HL-60 (cell line): ENCODE measurements at regions not wholly inside any gene's neighbourhood (a gene's known extent, or its start where the extent isn't known, plus 50 kb on each side); places are given as distances from the start of the nearest gene placed in this dataset.

Experiments used
- DNase-seq, 2 experiments: peaks; one replicate each; pipeline ENCODE4 v3.0.0-alpha.2; 2010 to 2020; ENCODE audit warnings: low read depth in 1 of 2, low spot score in 1 of 2
- H3K27ac ChIP-seq: fragments of 250-450 bp; sonication (Bioruptor Pico); replicated peaks from 2 replicates; pipeline ENCODE4 v1.5.1; 2020; ENCODE audit warnings: mild to moderate bottlenecking, moderate library complexity
- H3K27me3 ChIP-seq: fragments of 250-450 bp; sonication (Bioruptor Pico); 2 replicates; pipeline ENCODE4 v1.5.1; 2021; ENCODE audit warnings: mild to moderate bottlenecking, moderate library complexity; ENCODE audit not compliant: insufficient read depth, poor library complexity, severe bottlenecking
- H3K4me3 ChIP-seq: replicated peaks from 2 replicates; pipeline ENCODE4 v1.5.1; 2011; ENCODE audit warnings: mild to moderate bottlenecking, control low read depth, low read length; ENCODE audit not compliant: insufficient read depth
- CTCF ChIP-seq: IDR thresholded peaks from one replicate; pipeline ENCODE4 v1.5.1; 2011; ENCODE audit warnings: low read length, control low read depth, inconsistent platforms; ENCODE audit not compliant: insufficient read depth
- GABPA ChIP-seq: IDR thresholded peaks from 2 replicates; pipeline ENCODE4 v1.6.1; 2012; ENCODE audit warnings: low read depth
- POLR2AphosphoS5 ChIP-seq: IDR thresholded peaks from 2 replicates; pipeline ENCODE4 v1.6.1; 2012; ENCODE audit warnings: low read depth
- REST ChIP-seq: IDR thresholded peaks from 2 replicates; pipeline ENCODE4 v1.6.1; 2012; ENCODE audit warnings: low read depth; ENCODE audit not compliant: insufficient replicate concordance
- SPI1 ChIP-seq: IDR thresholded peaks from 2 replicates; pipeline ENCODE4 v1.6.1; 2012; ENCODE audit warnings: low read depth, mild to moderate bottlenecking, borderline replicate concordance

- H3K27ac ChIP-seq: no peak overlapping the region
- no peaks in the 10 kb centered on the region for H3K27me3 ChIP-seq
- TF ChIP-seq GABPA (no peak), CTCF (no peak), REST (no peak), POLR2AphosphoS5 (no peak), SPI1 (no peak)
- H3K4me3 ChIP-seq: no peak overlapping the region
- DNase-seq: no peak
These were observed 248.5 kb upstream of the DIAPH2 start for GRCh38 chrX:96436105-96436504.

GRCh38 chrX:96438803-96439202 lies 245.8 kb upstream of the DIAPH2 start:
- Histone ChIP-seq H3K4me3 (no peak overlapping the region), H3K27ac (no peak overlapping the region), H3K27me3 (no peaks in the 10 kb centered on the region)
- TF ChIP-seq GABPA (no peak), SPI1 (no peak), POLR2AphosphoS5 (no peak), CTCF (no peak)
- DNase-seq: no peak

DNA sequence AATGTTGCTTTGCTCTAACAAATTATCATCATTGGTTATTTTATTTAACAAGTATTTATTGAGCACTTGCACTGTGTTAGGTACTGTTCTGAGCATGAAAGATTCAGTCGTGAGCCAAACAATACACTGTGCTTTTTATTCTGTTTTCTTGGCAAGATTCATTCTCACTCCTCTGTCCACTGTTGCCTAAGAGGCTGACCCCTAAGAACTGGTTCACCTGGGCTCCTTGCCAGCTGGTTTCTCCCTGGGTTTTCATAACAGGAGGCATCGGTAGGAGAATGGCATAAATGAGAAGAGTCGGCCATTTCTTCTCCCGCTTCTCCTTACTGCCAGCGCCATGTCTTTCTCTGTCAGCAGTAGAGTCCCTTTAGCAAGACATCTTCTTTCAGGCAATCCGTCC lies 243.7 kb upstream of the DIAPH2 start:
- Histone ChIP-seq H3K27ac (no peak overlapping the region), H3K27me3 (no peaks in the 10 kb centered on the region), H3K4me3 (no peak overlapping the region)
- no peak for TF ChIP-seq CTCF
- no peak for TF ChIP-seq GABPA
- no peak for TF ChIP-seq POLR2AphosphoS5
- no peak for TF ChIP-seq REST
- TF ChIP-seq SPI1: no peak
- no peak for DNase-seq

DNA sequence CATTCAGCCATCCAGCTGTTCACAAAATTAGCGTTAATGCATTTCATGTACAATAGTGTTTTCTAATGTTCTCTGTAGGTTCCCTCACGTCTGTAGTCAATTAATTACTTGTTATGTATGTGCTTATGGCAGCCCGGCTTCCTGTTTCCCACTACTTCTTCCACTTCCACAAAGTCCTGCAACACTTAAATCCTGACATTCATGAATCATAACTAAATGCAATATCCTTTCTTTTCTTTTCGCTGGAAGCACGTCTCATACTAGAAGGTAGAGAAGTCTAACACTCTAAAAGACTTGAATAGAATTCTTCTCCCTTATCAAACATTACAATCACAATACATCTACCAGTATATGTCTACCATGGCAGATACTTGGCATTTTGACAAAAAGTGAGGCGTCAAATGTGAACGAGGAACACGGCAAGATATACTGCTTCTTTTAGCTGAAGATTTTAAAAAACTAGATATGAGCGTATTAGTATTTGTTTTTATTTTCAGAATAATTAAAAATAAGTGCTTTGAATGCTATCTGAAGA lies 239.0 kb upstream of the DIAPH2 start:
- no peak for TF ChIP-seq GABPA
- no peak for TF ChIP-seq CTCF
- TF ChIP-seq SPI1: no peak
- no peak for TF ChIP-seq REST
- no peak overlapping the region for H3K27ac ChIP-seq

More for the DNA sequence above, 239.0 kb upstream of the DIAPH2 start:
- DNase-seq: no peak
- H3K27me3 ChIP-seq: no peaks in the 10 kb centered on the region
- no peak overlapping the region for H3K4me3 ChIP-seq
